NCI-H1417 (cell line): ENCODE measurements at regions not wholly inside any gene's neighbourhood (a gene's known extent, or its start where the extent isn't known, plus 50 kb on each side); places are given as distances from the start of the nearest gene placed in this dataset.

Source experiments
- DNase-seq, 3 experiments: peaks; one replicate each; lab custom pipeline; 2025; lab: John Stamatoyannopoulos, UW

GRCh38 chr13:22427783-22428182 is 753.0 kb upstream of the SGCG start:
- no peak for DNase-seq

GRCh38 chr13:22428188-22428828 is 752.5 kb upstream of the SGCG start:
- no peak for DNase-seq

- no peak for DNase-seq
Measured at GRCh38 chr13:22432690-22433089, 748.1 kb upstream of the SGCG start.

- no peak for DNase-seq
Measured at GRCh38 chr13:22447132-22447886, 733.5 kb upstream of the SGCG start.

GRCh38 chr13:22449251-22449650 is 731.5 kb upstream of the SGCG start:
- no peak for DNase-seq

GRCh38 chr13:22451327-22451741 is 729.4 kb upstream of the SGCG start:
- DNase-seq: no peak

- DNase-seq: peak in 1 of 3 experiments; percentile 3
Measured at GRCh38 chr13:22454586-22454985, 726.2 kb upstream of the SGCG start.

GRCh38 chr13:22455036-22455435 is 725.7 kb upstream of the SGCG start:
- no peak for DNase-seq

- DNase-seq: no peak
Measured at GRCh38 chr13:22461854-22462490, 718.8 kb upstream of the SGCG start.

GRCh38 chr13:22463089-22463488 is 717.7 kb upstream of the SGCG start:
- DNase-seq: no peak

GRCh38 chr13:22468045-22468444 is 712.7 kb upstream of the SGCG start:
- DNase-seq: no peak

GRCh38 chr13:22468824-22469223 is 712.0 kb upstream of the SGCG start:
- no peak for DNase-seq

GRCh38 chr13:22469452-22469851 is 711.3 kb upstream of the SGCG start:
- DNase-seq: no peak

- no peak for DNase-seq
Measured at GRCh38 chr13:22470075-22470474, 710.7 kb upstream of the SGCG start.

- DNase-seq: no peak
Measured at GRCh38 chr13:22482496-22483000, 698.2 kb upstream of the SGCG start.

GRCh38 chr13:22483276-22483675 is 697.5 kb upstream of the SGCG start:
- DNase-seq: no peak

- no peak for DNase-seq
Measured at GRCh38 chr13:22486490-22486889, 694.3 kb upstream of the SGCG start.

GRCh38 chr13:22487932-22488331 is 692.8 kb upstream of the SGCG start:
- no peak for DNase-seq

- no peak for DNase-seq
Measured at GRCh38 chr13:22489771-22490170, 691.0 kb upstream of the SGCG start.

GRCh38 chr13:22495819-22496218 is 685.0 kb upstream of the SGCG start:
- no peak for DNase-seq

GRCh38 chr13:22496803-22497508 is 683.8 kb upstream of the SGCG start:
- DNase-seq: no peak
